SJSA1 (cell line): ENCODE measurements at regions not wholly inside any gene's neighbourhood (a gene's known extent, or its start where the extent isn't known, plus 50 kb on each side); places are given as distances from the start of the nearest gene placed in this dataset.
"Not testable (repeated sequence)": the region's sequence is repeated elsewhere in the genome, so short reads cannot be mapped to it uniquely, and the experiment has no call there.

ENCODE experiments used
- DNase-seq, 2 experiments: peaks; one replicate each; pipeline ENCODE4 v3.0.0-alpha.2; 2015 to 2020; ENCODE audit warnings: low spot score in 2 of 2, low read depth in 1 of 2
- H3K27ac ChIP-seq: fragments of 250-450 bp; sonication (Bioruptor Pico); 2 replicates; pipeline ENCODE4 v1.5.1; 2020; ENCODE audit warnings: mild to moderate bottlenecking, moderate library complexity
- H3K27me3 ChIP-seq: fragments of 250-450 bp; sonication (Bioruptor Pico); replicated peaks from 2 replicates; pipeline ENCODE4 v1.5.1; 2020; ENCODE audit warnings: mild to moderate bottlenecking, moderate library complexity
- H3K36me3 ChIP-seq: fragments of 250-450 bp; sonication (Bioruptor Pico); 2 replicates; pipeline ENCODE4 v1.5.1; 2020; ENCODE audit warnings: mild to moderate bottlenecking
- H3K4me1 ChIP-seq: fragments of 250-450 bp; sonication (Bioruptor Pico); replicated peaks from 2 replicates; pipeline ENCODE4 v1.6.1; 2021; ENCODE audit warnings: mild to moderate bottlenecking
- H3K4me3 ChIP-seq: fragments of 250-450 bp; sonication (Bioruptor Pico); 2 replicates; pipeline ENCODE4 v1.5.1; 2020; ENCODE audit warnings: mild to moderate bottlenecking
- H3K9me3 ChIP-seq: fragments of 250-450 bp; sonication (Bioruptor Pico); replicated peaks from 2 replicates; pipeline ENCODE4 v1.5.1; 2020; ENCODE audit warnings: mild to moderate bottlenecking

DNA sequence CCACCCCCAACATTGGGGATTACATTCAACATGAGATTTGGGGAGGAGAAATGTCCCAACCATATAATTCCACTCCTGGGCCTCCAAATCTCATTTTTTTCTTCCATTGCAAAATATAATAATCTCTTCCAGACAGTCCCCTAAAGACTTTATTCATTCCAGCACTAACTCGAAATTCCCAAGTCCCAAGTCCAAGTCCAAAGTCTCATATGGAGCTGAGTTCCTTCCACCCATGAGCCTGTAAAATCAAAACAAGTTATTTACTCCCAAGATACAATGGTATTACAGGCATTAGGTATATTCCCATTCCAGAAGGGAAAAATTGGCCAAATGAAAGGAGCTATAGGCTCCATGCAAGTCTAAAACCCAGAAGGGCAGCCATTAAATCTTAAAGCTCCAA, 56.7 kb downstream of the P2RY1 start:
- Histone ChIP-seq H3K27ac (no peak overlapping the region), H3K27me3 (no peaks in the 10 kb centered on the region), H3K36me3 (no peaks in the 10 kb centered on the region), H3K4me3 (no peak overlapping the region), H3K4me1 (no peaks in the 10 kb centered on the region), H3K9me3 (no peaks in the 10 kb centered on the region)
- DNase-seq: no peak

DNA sequence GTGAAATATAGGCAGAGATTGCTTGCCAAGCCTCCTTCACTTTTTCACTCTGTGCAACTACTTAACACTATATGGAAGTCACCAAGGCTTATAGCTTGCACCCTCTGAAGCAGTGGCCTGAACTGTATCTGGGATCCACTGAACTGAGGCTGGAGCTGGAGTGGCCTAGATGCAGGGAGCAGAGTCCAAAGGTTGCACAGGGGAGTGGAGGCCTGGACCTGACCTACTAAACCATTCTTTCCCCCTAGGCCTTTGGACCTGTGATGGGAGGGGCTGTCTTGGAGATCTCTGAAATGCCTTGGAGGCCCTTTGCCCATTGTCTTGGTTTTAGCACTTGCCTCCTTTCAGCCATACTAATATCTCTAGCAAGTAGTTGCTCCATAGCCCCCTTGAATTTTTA, 57.5 kb downstream of the P2RY1 start:
- no peaks in the 10 kb centered on the region for H3K36me3 ChIP-seq
- DNase-seq: no peak
- H3K9me3 ChIP-seq: no peaks in the 10 kb centered on the region
- no peaks in the 10 kb centered on the region for H3K4me1 ChIP-seq
- no peak overlapping the region for H3K27ac ChIP-seq
- H3K27me3 ChIP-seq: no peaks in the 10 kb centered on the region
- H3K4me3 ChIP-seq: no peak overlapping the region

DNA sequence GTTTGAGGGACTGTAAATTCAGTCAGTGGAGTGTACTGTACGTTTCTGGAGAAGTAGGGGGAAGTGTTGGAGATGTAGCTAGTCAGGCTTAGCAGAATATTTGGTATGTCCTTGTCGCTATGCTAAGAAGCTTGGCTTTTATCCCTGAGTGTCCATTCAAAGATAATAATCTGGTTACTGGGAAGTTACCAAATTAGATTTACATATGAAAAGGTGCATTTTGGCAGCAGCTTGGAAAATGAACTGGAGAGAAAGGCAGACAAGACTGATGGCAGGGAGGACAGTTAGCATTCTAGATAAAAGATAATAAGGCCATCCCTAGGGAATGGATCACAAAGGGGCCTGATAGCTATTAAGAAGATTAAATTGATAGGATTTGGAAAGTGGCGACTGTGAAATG, 58.7 kb downstream of the P2RY1 start:
- Histone ChIP-seq H3K36me3 (no peaks in the 10 kb centered on the region), H3K27ac (no peak overlapping the region), H3K4me1 (no peaks in the 10 kb centered on the region), H3K9me3 (no peaks in the 10 kb centered on the region), H3K27me3 (no peaks in the 10 kb centered on the region), H3K4me3 (no peak overlapping the region)
- DNase-seq: no peak

DNA sequence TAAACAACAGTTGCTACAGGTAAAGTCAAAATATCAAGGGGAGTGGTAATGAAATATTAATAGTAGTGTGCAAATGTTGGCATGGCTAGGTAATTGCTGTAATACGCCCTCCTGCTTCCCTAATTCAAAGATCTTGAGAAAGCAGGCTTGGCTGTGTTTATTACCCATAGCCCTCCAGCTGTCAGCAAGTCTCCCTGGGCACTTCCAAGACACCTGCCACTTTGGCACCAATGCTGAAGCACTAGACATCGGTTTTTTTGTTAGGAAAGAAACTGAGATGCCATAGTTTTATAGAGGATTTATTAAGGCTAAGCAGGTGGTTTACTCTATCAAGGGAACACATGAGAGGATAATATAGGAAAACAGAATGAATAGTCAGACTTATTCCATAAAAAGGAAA, 64.4 kb downstream of the P2RY1 start:
- Histone ChIP-seq H3K27ac (no peak overlapping the region), H3K4me1 (no peaks in the 10 kb centered on the region)

DNA sequence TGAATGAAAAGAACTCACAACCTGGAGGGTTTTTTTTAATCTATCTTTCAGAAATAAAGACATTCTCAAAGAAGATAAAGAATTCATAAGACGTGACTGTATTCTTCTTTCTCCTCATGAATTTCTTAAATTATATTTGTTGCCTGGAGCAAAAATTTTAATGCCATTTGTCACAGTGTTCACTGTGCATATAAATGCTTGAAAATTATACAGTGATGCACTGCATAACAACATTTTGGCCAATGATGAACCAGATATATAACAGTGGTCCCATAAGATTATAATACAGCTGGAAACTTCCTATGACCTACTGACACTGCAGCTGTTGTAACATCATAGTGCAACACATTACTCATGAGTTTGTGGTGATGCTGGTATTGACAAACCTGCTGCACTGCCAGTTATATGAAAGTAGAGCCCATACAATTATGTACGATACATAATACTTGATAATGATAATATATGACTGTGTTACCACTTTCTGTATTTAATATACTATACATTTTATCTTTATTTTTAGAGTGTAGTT, 67.3 kb downstream of the P2RY1 start:
- Histone ChIP-seq H3K27ac (no peak overlapping the region), H3K4me1 (no peaks in the 10 kb centered on the region), H3K4me3 (no peak overlapping the region), H3K9me3 (no peaks in the 10 kb centered on the region), H3K27me3 (no peaks in the 10 kb centered on the region), H3K36me3 (no peaks in the 10 kb centered on the region)
- no peak for DNase-seq

More for the DNA sequence above, 64.4 kb downstream of the P2RY1 start:
- DNase-seq: no peak
- Histone ChIP-seq H3K9me3 (no peaks in the 10 kb centered on the region), H3K4me3 (no peak overlapping the region), H3K27me3 (no peaks in the 10 kb centered on the region), H3K36me3 (no peaks in the 10 kb centered on the region)

DNA sequence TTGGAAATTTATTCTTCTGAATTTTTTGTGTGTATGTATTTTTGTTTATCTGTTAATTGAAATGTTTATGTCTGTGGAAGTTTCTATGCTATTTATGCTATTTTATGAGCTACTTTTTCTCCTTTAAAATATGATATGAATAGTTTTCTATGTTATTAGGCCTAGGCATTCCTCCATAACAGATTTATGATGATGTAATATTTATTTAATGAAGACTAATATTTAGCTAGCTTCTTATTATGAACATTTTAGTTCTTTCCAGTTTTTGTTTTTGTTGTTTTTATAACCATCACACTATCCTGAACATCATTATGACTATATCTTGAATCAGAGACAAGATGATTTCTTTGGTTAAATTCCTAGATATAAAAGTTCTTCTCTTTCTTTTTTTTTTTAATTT, 70.7 kb downstream of the P2RY1 start:
- H3K27ac ChIP-seq: no peak overlapping the region
- no peaks in the 10 kb centered on the region for H3K9me3 ChIP-seq
- no peaks in the 10 kb centered on the region for H3K27me3 ChIP-seq
- no peaks in the 10 kb centered on the region for H3K4me1 ChIP-seq
- no peaks in the 10 kb centered on the region for H3K36me3 ChIP-seq
- no peak for DNase-seq
- no peak overlapping the region for H3K4me3 ChIP-seq

DNA sequence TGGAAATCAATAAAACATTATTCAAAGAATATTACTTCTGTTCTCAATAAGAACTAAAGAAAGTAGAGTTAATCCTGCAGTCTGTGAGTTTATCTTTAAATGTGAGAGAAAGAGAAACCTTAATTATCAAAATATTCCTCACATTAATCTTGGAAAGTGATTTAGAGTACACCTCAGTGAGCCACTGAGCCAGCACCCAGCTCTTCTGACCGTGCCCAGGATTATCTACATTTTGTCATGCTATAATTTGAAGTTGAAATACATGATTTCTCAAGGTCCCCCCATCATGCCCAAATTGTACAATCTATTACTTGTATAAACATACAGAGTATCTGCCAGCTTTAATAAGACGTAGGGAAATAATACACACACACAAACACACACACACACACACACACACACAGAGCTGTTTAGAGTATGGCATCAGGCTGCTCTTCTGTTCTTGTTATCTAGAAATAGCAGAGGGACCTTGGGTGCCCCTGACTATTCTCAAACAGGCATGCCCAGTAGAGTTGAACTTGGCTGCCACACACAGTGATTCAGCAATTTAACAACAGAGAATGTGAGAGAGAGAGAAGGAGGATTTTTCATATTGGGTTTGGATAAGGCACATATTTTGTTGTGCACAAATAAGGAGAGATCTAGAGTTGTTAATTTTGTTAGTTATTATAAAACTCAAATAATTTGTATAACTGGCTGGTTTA, 74.4 kb downstream of the P2RY1 start:
- Histone ChIP-seq H3K27me3 (peaks cover 4% of the 10 kb centered on the region; the same call in 1 of the 2 replicates), H3K36me3 (no peaks in the 10 kb centered on the region), H3K4me1 (no peaks in the 10 kb centered on the region), H3K27ac (no peak overlapping the region), H3K4me3 (no peak overlapping the region), H3K9me3 (no peaks in the 10 kb centered on the region)
- no peak for DNase-seq

DNA sequence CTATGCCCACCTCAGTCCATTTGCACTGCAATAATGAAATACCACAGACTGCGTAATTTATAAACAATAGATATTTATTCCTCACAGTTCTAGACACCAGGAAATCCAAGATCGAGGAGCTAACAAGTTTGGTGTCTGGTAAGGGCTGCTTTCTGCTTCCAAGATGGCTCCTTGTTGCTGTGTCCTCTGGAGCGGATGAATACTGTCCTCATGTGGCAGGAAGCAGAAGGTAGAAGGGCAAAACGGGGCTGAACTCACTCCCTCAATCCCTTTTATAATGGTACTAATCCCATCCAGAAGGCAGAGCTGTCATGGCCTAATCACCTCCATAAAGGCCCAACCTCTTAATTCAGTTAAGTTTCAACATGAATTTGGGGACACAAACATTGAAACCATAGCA, 75.3 kb downstream of the P2RY1 start:
- Histone ChIP-seq H3K9me3 (no peaks in the 10 kb centered on the region), H3K27me3 (peaks cover 4% of the 10 kb centered on the region; the same call in 1 of the 2 replicates), H3K4me3 (no peak overlapping the region), H3K27ac (no peak overlapping the region), H3K4me1 (no peaks in the 10 kb centered on the region), H3K36me3 (no peaks in the 10 kb centered on the region)
- DNase-seq: no peak

DNA sequence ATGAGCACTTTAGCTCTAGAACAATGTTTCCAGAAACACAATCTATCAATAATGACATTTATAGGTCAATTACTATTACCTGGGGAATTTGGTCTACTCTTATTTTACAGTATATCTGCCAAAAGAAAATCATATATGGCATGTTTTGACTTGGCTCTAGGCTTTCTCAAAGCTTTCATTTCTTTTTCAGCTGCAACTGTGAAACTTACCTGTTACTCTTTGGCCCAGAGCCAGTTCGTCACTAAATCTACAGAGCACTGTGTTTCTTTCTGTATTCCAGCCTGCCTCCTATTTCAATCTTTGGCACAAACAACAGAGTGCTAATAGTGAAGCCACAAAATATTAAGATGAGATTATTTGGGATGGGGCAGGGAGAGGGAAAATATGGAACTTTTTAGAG, 76.0 kb downstream of the P2RY1 start:
- no peaks in the 10 kb centered on the region for H3K4me1 ChIP-seq
- H3K27ac ChIP-seq: no peak overlapping the region
- no peak overlapping the region for H3K4me3 ChIP-seq
- no peaks in the 10 kb centered on the region for H3K36me3 ChIP-seq
- H3K27me3 ChIP-seq: peaks cover 4% of the 10 kb centered on the region; the same call in 1 of the 2 replicates
- H3K9me3 ChIP-seq: no peaks in the 10 kb centered on the region
- no peak for DNase-seq

DNA sequence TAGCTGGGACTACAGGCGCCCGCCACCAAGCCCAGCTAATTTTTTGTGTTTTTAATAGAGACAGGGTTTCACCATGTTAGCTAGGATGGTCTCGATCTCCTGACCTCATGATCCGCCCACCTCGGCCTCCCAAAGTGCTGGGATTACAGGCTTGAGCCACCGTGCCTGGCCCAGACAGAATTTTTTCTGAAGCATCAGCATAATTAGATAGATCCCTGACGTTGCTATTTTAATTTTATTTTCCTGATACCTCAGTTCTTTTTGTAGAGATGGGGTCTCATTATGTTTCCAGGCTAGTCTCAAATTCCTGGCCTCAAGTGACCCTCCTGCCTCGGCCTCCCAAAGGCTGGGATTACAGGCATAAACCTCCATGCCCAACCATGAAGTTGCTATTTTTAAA, 79.8 kb downstream of the P2RY1 start:
- H3K27me3 ChIP-seq, H3K4me3 ChIP-seq, DNase-seq, H3K27ac ChIP-seq, H3K36me3 ChIP-seq, H3K4me1 ChIP-seq, H3K9me3 ChIP-seq: not testable (repeated sequence)

DNA sequence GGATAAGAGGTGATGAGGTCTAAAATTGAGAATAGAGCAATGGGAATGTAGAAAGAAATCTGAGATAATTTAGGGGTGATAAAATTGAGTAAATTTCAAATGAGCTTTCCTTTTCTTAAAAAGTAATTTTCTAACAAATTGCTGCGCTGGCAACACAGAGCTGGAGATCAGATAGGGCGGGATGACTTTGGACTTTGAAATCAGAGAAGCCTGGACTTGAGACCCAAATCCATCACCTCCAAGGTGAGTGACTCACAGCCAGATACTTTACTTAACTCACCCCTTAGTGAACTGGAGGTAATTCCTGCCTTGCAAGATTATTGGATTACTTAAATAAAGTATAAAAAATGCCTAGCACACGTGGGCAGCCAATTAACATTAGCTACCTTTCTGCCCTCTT, 80.8 kb downstream of the P2RY1 start:
- Histone ChIP-seq H3K36me3 (no peaks in the 10 kb centered on the region), H3K4me1 (no peaks in the 10 kb centered on the region), H3K27me3 (peaks cover 4% of the 10 kb centered on the region; the same call in 1 of the 2 replicates), H3K4me3 (no peak overlapping the region), H3K27ac (no peak overlapping the region), H3K9me3 (no peaks in the 10 kb centered on the region)
- no peak for DNase-seq

DNA sequence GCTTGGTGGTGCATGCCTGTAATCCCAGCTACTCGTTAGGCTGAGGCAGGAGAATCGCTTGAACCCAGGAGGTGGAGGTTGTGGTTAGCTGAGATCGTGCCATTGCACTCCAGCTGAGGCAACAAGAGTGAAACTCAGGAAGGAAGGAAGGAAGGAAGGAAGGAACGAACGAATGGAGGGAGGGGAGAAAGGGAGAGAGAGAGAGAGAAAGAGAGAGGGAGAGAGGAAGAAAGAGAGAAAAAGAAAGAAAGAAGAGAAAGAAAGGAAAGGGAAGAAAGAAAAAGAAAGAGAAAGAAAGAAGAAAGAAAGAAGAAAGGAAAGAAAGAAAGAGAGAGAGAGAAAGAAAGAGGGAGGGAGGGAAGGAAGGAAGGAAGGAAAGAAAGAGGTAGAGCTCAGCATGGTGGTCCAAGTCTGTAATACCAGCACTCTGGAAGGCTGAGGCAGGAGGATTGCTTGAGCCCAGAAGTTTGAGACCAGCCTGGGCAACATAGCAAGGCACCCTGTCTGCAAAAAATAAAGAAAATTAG, 81.9 kb downstream of the P2RY1 start:
- Histone ChIP-seq H3K4me3 (no peak overlapping the region), H3K9me3 (no peaks in the 10 kb centered on the region), H3K27ac (no peak overlapping the region), H3K27me3 (peaks cover 4% of the 10 kb centered on the region; the same call in 1 of the 2 replicates), H3K4me1 (no peaks in the 10 kb centered on the region), H3K36me3 (no peaks in the 10 kb centered on the region)
- DNase-seq: no peak

DNA sequence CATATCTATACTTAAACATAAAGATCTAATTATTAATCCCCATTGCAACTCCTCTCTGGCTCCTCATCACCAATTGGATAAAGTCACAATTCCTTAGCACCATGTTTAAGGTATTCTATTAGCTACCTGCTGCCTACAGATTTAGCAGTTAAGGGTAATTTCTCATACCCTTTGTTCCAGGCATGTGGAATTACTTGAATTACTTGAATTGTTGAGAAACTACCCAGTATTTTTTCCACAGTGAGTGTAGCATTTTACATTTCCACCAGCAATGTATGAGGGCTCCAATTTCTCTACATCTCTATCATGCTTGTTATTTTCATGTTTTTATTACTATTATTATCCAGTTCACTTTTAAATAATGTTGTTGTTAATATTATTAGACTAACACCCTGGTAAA, 86.4 kb downstream of the P2RY1 start:
- Histone ChIP-seq H3K27me3 (no peaks in the 10 kb centered on the region; the same call in 1 of the 2 replicates), H3K36me3 (no peaks in the 10 kb centered on the region), H3K27ac (no peak overlapping the region), H3K9me3 (no peaks in the 10 kb centered on the region), H3K4me3 (no peak overlapping the region), H3K4me1 (no peaks in the 10 kb centered on the region)
- no peak for DNase-seq

DNA sequence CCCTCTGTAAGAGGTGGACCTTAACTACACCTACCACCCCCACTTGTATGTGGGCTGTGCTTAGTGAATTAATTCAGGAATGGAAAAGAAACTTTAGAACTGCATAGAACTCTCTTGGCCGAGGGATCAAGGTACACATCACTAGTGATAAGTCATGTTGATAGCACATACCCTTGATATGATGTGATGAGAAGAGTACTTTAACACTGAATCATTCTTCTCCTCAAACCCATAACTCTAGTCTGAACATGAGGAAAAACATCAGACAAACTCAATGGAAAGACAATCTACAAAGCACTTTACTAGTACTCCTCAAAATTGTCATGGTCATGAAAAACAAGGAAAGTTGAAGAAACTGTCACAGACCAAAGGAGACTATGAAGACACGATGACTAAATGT, 87.6 kb downstream of the P2RY1 start:
- H3K4me3 ChIP-seq: no peak overlapping the region
- DNase-seq: no peak
- no peaks in the 10 kb centered on the region for H3K9me3 ChIP-seq
- no peak overlapping the region for H3K27ac ChIP-seq
- H3K27me3 ChIP-seq: no peaks in the 10 kb centered on the region; the same call in 1 of the 2 replicates
- no peaks in the 10 kb centered on the region for H3K4me1 ChIP-seq
- H3K36me3 ChIP-seq: no peaks in the 10 kb centered on the region
